SK-N-SH treated with all-trans-retinoic acid at 6 μM for 48 hours (cell line): ENCODE measurements at regions not wholly inside any gene's neighbourhood (a gene's known extent, or its start where the extent isn't known, plus 50 kb on each side); places are given as distances from the start of the nearest gene placed in this dataset.

Experiments
- ATAC-seq: fragments of 200-7000 bp; cut with Tn5 transposase; 3 replicates; pipeline ENCODE4 v1.9.1; 2020; ENCODE audit warnings: mild to moderate bottlenecking, moderate library complexity
- ARNTL ChIP-seq: fragments of 450-650 bp; formaldehyde crosslinking; IDR thresholded peaks from 2 replicates; pipeline ENCODE4 v1.5.0; 2020; ENCODE audit warnings: low read depth, mild to moderate bottlenecking, moderate library complexity, borderline replicate concordance
- CSDC2 ChIP-seq: fragments of 250-450 bp; sonication (Bioruptor Pico); IDR thresholded peaks from 2 replicates; pipeline ENCODE4 v1.5.0; 2020; ENCODE audit warnings: mild to moderate bottlenecking, moderate library complexity
- ESRRG ChIP-seq: fragments of 250-450 bp; sonication (Bioruptor Pico); IDR thresholded peaks from 2 replicates; pipeline ENCODE4 v1.6.1; 2021; ENCODE audit warnings: mild to moderate bottlenecking
- GLIS3 ChIP-seq: fragments of 250-450 bp; sonication (Bioruptor Pico); IDR thresholded peaks from 2 replicates; pipeline ENCODE4 v1.5.0; 2020; ENCODE audit warnings: mild to moderate bottlenecking, moderate library complexity
- ISL1 ChIP-seq: fragments of 250-450 bp; sonication (Bioruptor Pico); IDR thresholded peaks from 2 replicates; pipeline ENCODE4 v2.1.2; 2022; ENCODE audit warnings: mild to moderate bottlenecking, moderate library complexity
- OSR1 ChIP-seq: fragments of 250-450 bp; sonication (Bioruptor Pico); IDR thresholded peaks from 2 replicates; pipeline ENCODE4 v1.8.0; 2022; ENCODE audit warnings: moderate library complexity, mild to moderate bottlenecking, inconsistent platforms
- POU6F1 ChIP-seq: fragments of 250-450 bp; sonication (Bioruptor Pico); IDR thresholded peaks from 2 replicates; pipeline ENCODE4 v1.8.0; 2021; ENCODE audit warnings: low read depth, mild to moderate bottlenecking, moderate library complexity, borderline replicate concordance
- PPARA ChIP-seq: fragments of 250-450 bp; sonication (Bioruptor Pico); IDR thresholded peaks from 2 replicates; pipeline ENCODE4 v1.5.0; 2020; ENCODE audit warnings: mild to moderate bottlenecking, borderline replicate concordance
- RARB ChIP-seq: fragments of 250-450 bp; sonication (Bioruptor Pico); IDR thresholded peaks from 2 replicates; pipeline ENCODE4 v1.8.0; 2021; ENCODE audit warnings: mild to moderate bottlenecking, moderate library complexity
- SNAI2 ChIP-seq: fragments of 250-450 bp; sonication (Bioruptor Pico); IDR thresholded peaks from 2 replicates; pipeline ENCODE4 v1.5.0; 2020; ENCODE audit warnings: mild to moderate bottlenecking, moderate library complexity
- TCF4 ChIP-seq: fragments of 250-450 bp; sonication (Bioruptor Pico); IDR thresholded peaks from 2 replicates; pipeline ENCODE4 v1.8.0; 2021; ENCODE audit warnings: mild to moderate bottlenecking, moderate library complexity, borderline replicate concordance
- TOX ChIP-seq: fragments of 250-450 bp; sonication (Bioruptor Pico); IDR thresholded peaks from 2 replicates; pipeline ENCODE4 v1.8.0; 2021; ENCODE audit warnings: mild to moderate bottlenecking, moderate library complexity, borderline replicate concordance
- ZC3H10 ChIP-seq: fragments of 250-450 bp; sonication (Bioruptor Pico); IDR thresholded peaks from 2 replicates; pipeline ENCODE4 v1.5.1; 2021; ENCODE audit warnings: mild to moderate bottlenecking, moderate library complexity
- ZFP3 ChIP-seq: fragments of 250-450 bp; sonication (Bioruptor Pico); IDR thresholded peaks from 2 replicates; pipeline ENCODE4 v1.5.0; 2020; ENCODE audit warnings: mild to moderate bottlenecking, moderate library complexity
- ZFP30 ChIP-seq: fragments of 450-650 bp; formaldehyde crosslinking; IDR thresholded peaks from 2 replicates; pipeline ENCODE4 v1.5.0; 2022; ENCODE audit warnings: mild to moderate bottlenecking, moderate library complexity
- ZNF565 ChIP-seq: fragments of 450-650 bp; formaldehyde crosslinking; conservative IDR thresholded peaks from 2 replicates; pipeline ENCODE4 v1.5.0; 2020; ENCODE audit warnings: low read depth, mild to moderate bottlenecking, moderate library complexity
- ZNF70 ChIP-seq: fragments of 450-650 bp; formaldehyde crosslinking; IDR thresholded peaks from 2 replicates; pipeline ENCODE4 v1.5.0; 2020; ENCODE audit warnings: mild to moderate bottlenecking, moderate library complexity
- ZNF8 ChIP-seq: fragments of 450-650 bp; formaldehyde crosslinking; IDR thresholded peaks from 2 replicates; pipeline ENCODE4 v1.5.0; 2020; ENCODE audit warnings: mild to moderate bottlenecking, moderate library complexity
- TF ChIP-seq, protein P1 (sequence below): fragments of 250-450 bp; sonication (Bioruptor Pico); IDR thresholded peaks from 2 replicates; pipeline ENCODE4 v1.5.1; 2021; ENCODE audit warnings: mild to moderate bottlenecking, moderate library complexity
- TF ChIP-seq, protein P2 (sequence below): fragments of 250-450 bp; sonication (Bioruptor Pico); IDR thresholded peaks from 2 replicates; pipeline ENCODE4 v1.5.1; 2020; ENCODE audit warnings: low read depth, mild to moderate bottlenecking, moderate library complexity
- TF ChIP-seq, protein P3 (sequence below): fragments of 250-450 bp; sonication (Bioruptor Pico); IDR thresholded peaks from 2 replicates; pipeline ENCODE4 v1.8.0; 2020; ENCODE audit warnings: mild to moderate bottlenecking, moderate library complexity, borderline replicate concordance

DNA sequence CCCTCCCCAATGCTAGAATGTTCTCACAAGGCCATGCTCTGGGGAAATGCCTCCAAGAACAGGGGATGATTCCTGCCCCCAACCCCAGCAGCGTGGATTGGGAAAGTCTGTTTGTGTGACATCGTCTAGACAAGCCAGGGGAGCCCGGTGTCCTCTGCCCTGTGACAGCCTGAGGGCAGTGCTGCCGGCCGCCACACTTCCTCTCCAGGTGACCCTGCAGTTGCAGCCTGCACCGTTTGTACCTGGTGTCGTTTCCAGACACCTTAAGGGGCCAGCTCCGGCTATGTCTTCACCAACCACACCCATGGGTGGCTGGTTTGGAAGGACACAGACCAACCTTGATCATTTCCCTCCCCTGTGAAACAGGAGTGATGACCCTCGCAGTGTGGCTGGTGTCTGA is 372.6 kb downstream of the BCL11B start (continued):
- TF ChIP-seq POU6F1 (no peak), ISL1 (CRISPR knock-in tag) (no peak), RARB (CRISPR knock-in tag) (no peak), PPARA (CRISPR knock-in tag) (no peak), TCF4 (CRISPR knock-in tag) (no peak), GLIS3 (CRISPR knock-in tag) (no peak)
- TF ChIP-seq, protein P1, sequence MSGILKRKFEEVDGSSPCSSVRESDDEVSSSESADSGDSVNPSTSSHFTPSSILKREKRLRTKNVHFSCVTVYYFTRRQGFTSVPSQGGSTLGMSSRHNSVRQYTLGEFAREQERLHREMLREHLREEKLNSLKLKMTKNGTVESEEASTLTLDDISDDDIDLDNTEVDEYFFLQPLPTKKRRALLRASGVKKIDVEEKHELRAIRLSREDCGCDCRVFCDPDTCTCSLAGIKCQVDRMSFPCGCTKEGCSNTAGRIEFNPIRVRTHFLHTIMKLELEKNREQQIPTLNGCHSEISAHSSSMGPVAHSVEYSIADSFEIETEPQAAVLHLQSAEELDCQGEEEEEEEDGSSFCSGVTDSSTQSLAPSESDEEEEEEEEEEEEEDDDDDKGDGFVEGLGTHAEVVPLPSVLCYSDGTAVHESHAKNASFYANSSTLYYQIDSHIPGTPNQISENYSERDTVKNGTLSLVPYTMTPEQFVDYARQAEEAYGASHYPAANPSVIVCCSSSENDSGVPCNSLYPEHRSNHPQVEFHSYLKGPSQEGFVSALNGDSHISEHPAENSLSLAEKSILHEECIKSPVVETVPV = no peak
- TF ChIP-seq, all 23 proteins: peak for 0

GRCh38 chr14:98900236-98900635 is 371.8 kb downstream of the BCL11B start:
- no peak for ATAC-seq
- TF ChIP-seq TOX (CRISPR knock-in tag) (no peak), PPARA (CRISPR knock-in tag) (no peak), RARB (CRISPR knock-in tag) (no peak), ZNF70 (CRISPR knock-in tag) (no peak), ZNF8 (CRISPR knock-in tag) (no peak), ARNTL (CRISPR knock-in tag) (no peak), GLIS3 (CRISPR knock-in tag) (no peak), ZFP30 (CRISPR knock-in tag) (no peak), TCF4 (CRISPR knock-in tag) (no peak), SNAI2 (CRISPR knock-in tag) (no peak), ZNF565 (CRISPR knock-in tag) (no peak), ZFP3 (no peak), POU6F1 (no peak)
- TF ChIP-seq, protein P2, sequence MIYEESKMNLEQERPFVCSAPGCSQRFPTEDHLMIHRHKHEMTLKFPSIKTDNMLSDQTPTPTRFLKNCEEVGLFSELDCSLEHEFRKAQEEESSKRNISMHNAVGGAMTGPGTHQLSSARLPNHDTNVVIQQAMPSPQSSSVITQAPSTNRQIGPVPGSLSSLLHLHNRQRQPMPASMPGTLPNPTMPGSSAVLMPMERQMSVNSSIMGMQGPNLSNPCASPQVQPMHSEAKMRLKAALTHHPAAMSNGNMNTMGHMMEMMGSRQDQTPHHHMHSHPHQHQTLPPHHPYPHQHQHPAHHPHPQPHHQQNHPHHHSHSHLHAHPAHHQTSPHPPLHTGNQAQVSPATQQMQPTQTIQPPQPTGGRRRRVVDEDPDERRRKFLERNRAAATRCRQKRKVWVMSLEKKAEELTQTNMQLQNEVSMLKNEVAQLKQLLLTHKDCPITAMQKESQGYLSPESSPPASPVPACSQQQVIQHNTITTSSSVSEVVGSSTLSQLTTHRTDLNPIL = no peak

DNA sequence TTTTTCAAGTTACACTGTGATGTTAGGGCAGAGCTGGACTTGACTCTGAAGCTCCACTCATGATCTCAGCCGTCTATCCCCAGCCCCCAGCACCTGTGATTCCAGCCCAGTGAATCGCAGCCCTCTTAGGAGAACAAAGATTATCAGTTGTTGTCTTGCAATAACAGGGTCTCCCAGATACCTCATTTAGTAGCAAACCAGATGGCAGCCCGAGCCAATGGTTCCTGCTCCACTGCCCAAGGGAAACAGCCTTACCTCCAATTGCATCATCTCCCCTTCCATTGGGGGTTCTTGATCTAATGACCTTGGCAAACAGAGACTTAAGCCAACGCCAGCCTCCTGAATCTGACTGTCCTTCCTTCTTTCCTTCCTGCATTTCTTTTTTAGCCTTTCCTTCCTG is 371.2 kb downstream of the BCL11B start:
- no peak for ATAC-seq
- no peak for TF ChIP-seq ESRRG
- TF ChIP-seq, protein P3, sequence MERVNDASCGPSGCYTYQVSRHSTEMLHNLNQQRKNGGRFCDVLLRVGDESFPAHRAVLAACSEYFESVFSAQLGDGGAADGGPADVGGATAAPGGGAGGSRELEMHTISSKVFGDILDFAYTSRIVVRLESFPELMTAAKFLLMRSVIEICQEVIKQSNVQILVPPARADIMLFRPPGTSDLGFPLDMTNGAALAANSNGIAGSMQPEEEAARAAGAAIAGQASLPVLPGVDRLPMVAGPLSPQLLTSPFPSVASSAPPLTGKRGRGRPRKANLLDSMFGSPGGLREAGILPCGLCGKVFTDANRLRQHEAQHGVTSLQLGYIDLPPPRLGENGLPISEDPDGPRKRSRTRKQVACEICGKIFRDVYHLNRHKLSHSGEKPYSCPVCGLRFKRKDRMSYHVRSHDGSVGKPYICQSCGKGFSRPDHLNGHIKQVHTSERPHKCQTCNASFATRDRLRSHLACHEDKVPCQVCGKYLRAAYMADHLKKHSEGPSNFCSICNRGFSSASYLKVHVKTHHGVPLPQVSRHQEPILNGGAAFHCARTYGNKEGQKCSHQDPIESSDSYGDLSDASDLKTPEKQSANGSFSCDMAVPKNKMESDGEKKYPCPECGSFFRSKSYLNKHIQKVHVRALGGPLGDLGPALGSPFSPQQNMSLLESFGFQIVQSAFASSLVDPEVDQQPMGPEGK (CRISPR knock-in tag) = no peak

DNA sequence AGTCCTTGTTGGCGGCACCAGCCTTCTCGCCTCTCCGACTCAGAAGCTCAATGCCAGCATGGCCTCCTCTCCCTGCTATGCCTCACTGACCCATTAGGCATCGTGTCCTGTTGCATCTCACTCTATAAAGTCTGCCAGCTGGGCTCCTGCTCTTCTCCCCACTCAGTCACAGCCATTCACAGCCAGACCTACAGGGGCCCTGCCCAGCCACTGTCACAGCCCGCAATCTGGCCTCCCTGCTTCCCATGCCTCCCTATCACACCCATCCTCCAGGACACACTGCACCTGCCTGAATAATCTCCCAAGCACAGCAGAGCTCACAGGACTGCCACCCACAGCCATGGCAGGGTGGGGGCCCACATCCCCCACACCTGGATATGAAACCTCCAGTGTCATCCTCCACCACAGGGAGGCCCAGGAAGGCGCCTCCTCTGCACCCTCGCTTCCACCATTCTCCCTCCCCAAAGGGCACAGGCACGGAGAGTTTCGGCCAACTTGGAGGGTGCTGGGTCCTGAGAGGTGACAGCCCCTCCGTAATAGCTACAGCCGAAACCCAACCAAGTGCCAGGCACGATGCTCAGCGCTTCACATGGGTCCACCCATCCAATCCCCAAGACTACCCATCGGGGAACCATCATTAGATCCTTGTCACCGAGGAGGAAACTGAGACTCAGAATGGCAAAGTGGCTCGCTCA is 370.3 kb downstream of the BCL11B start:
- TF ChIP-seq, protein P1 = no peak
- TF ChIP-seq CSDC2 (CRISPR knock-in tag) = no peak
- no peak for TF ChIP-seq TCF4 (CRISPR knock-in tag)
- no peak for TF ChIP-seq OSR1 (CRISPR knock-in tag)
- no peak for TF ChIP-seq ESRRG
- no peak for TF ChIP-seq ZFP30 (CRISPR knock-in tag)
- TF ChIP-seq RARB (CRISPR knock-in tag) = no peak
- no peak for TF ChIP-seq TOX (CRISPR knock-in tag)
- TF ChIP-seq ARNTL (CRISPR knock-in tag) = no peak
- no peak for TF ChIP-seq ZC3H10 (CRISPR knock-in tag)
- ATAC-seq = no peak
